NCI-H1092 (cell line): ENCODE measurements at regions not wholly inside any gene's neighbourhood (a gene's known extent, or its start where the extent isn't known, plus 50 kb on each side); places are given as distances from the start of the nearest gene placed in this dataset.

Experiments used
- DNase-seq: peaks from one replicate; lab custom pipeline; 2025; lab: John Stamatoyannopoulos, UW

DNA sequence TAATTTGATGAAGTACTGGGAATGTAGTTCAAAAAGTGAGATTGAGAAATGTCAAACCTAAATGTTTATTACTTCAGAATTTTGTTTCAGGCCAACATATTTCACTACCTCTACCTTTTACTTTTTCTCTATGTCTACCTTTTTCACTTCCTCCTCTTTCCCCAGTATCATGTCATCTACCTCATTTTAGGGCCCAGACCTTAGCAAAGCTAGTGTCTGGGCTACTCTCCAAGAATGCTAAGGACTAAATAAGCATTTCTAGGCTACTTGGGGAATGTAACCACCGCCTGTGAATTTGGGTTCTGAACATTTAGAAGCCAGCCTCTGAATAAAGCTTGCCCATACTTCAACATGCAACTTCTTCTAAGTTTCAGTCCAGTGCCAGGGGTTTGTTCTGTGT, 330.4 kb downstream of the SLC4A3 start:
- DNase-seq: no peak

DNA sequence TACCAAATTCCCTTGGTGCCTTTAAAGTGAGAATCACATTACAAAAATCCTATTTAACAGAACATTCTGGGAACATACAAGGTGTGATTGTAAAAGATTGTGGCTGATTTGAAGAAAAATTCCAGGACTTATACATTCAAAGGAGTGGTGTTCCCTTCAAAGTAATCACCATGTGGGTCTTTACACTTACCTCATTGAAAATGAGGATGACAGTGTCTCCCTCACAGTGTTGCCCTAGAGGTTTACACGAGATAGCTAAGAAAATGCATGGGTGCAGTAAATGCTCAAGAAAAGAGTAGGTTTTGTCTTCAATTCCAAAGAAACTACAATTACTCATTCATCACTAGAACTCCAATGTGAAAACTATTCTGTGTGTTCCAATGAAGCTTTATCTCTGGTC, 331.5 kb downstream of the SLC4A3 start:
- DNase-seq: no peak

DNA sequence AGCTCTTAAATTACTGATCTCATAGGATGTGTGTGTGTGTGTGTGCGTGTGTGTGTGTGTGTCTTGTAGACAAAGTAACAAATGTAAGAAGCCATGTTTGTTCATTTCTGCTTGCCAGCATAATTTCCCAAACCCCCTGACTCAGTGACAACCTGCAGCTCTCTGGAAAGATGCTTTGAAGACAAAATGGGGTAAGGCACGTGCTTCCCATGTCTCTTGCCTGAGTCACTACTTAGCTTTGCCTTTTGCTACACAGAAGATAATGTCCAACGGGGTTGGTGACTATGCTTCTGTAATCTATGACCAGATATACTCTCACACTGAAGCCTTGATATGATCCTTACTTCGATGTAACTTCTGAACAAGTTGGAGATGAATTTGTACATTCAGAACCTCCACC, 332.0 kb downstream of the SLC4A3 start:
- no peak for DNase-seq

DNA sequence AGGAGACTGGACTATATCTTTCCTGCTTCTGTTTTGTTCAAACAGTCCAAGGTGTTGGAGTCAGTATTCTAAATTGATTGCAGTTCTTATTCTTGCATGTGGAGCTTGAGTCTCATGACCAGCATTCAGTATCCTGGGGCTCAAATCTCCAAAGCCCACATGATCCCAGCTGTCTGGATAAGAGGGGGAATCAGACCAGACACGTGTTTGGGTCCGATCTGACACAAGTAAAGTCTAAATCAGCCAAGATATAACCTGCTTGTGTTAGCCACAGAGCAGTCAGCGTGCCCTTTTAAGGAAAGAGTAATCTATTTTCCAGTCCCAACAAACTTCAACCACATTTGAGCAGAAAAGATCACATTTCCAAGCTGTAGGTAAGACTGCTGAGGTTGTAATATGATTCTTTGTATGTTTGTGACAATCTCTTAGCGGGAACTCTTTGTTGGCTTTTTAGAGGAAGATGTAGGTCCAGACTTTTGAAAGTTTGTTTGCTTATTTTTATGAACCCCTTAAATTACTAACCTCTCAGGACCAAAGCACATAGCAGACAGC, 334.6 kb downstream of the SLC4A3 start:
- no peak for DNase-seq

DNA sequence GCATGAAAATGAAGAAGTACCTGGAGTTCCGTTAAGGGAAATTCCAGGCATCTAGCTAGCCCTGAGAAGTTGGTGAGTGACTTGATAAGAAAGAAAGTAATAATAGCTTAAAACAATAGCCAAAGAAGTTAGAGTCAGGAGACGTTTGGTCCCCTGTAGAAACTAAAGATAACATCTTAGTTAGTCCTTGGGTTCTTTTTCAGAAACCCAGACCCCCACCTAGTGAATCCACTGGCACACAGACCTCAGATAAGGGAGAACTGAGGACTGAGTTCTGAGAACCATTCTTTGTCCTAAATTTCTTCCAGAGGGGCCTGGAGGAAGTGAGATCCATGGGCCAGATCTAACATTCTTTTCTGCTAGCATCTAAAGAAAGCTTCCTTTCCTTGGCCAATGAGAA, 335.4 kb downstream of the SLC4A3 start:
- DNase-seq: no peak

DNA sequence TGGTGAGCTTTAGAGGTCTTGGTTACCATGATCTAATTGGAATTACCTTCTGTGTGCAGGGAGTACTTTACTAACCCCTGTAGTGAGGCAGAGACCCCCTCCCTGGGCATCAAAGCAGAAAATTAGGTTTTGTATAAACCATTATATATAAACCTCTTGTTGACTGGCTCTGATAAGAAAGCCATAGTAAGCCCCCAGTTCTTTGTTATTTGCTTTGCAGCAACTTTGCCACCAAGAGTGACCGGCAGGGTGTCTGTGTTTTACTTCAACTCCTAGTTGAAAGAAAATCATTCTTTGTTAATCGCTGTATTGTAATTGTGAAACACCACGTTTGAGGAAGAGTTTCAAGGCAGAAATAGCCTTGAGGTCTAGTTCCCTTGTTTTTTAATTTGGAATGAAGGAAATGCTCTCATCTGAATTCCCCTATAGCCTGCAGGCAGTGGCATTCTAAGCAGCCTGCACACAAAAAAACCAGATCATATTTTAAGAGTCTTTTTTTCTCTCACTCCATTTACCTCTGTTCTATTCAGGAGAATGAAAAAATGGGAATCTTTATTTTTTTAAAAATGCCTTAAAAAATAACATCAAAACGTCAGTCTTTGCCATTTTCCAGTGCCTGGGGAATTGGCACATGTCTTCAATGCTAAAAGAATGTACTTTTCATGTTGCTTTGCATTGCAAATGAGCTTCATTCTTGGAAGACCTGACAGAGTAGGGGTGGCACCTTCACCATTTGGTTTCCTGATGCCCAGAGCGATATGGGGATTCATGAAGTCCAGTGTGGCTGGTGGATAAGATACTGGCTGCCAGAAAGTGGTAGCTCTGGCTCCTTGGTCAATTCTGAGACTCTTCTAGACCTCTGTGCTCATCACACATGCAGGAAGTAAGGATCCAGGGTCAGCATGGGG, 338.1 kb downstream of the SLC4A3 start:
- no peak for DNase-seq

DNA sequence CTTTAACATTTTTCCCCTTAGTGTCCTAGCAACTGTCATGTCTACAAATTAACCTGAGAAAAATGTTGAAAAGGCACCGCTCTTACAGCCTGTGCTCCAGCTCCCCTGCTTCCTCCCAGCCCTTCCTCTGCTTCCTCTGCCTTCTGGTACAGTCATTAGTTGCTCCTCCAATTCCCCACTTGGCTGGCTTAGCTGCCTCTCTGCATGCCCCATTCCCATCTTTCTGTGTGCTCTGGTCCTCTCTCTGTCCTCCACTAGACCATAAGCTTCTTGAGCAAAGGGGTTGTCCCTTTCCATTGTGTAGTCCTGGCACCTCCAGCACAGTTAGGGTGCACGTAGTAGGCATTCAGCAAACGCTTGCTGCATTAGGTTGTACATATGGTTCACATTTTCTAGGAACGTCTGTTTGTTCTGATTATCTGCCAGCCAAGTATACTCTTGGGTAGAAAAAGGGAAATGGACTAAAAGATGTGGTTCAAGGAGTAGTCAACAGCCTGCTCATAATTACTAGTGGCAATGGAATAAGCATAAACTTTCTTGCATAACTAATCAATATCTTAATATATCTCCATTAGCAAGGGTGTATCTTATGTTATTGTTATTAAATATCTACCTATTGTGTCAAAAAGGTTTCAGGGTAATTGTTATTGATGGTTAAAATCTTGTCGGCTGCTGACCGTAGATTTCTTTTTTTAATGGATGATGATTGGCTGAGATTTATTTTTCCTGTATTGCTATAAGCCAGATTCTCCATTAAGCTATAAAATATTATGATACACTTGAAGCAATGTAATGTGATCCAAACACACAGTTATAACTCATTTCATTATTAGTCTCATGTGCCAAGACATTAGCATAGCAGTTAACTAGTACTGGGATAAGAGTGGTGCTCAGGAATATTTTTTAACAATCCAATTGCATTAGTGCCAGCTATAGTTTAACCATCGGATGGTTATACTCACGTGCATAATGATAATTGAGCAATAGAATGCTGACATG, 340.1 kb downstream of the SLC4A3 start:
- DNase-seq: no peak

DNA sequence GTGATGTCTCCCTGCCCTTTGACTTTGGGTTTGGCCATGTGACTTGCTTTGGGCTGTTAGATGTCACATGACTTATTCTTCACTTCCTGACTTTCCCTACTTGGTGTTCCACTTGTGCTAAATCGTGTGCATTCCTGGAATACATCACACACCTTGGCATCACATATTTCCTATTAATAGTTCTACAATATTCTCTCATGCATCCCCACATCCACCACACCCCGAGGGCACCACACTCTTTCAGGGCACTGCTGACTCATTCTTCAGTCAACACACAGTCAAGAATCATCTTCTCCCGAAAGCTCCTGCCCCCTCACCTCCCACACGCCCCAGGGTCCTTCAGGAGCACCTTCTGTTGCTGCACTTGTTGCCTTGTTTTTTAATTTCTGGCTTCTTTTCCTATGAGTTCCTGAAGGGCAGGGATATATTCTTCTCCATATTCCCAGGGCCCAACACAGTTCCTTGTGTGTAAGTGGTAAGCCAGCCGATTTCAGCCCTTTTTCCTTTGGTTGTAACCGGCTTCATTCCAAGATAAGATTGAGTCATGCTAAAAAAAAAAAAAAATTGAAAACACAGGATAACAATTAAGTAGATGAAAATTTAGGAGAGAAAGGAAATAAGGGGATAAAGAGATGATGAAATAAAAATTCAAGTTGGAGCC, 341.4 kb downstream of the SLC4A3 start:
- DNase-seq: no peak

DNA sequence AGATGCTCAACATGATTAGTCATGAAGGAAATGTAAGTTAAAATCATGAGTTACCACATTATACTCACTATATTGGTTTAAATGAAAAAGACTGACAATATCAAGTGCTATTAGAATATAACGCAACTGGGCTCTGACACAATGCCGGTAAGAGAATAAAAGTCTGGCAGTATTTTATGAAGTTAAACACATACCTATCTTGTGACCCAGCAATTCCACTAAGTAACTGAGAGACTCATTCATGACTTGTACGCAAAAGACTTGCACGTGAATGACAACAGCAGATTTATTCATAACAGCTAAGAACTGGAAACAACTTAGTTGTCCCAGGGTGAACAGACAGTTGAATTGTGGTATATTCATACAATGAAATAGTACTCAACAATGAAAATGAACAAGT, 342.1 kb downstream of the SLC4A3 start:
- no peak for DNase-seq

DNA sequence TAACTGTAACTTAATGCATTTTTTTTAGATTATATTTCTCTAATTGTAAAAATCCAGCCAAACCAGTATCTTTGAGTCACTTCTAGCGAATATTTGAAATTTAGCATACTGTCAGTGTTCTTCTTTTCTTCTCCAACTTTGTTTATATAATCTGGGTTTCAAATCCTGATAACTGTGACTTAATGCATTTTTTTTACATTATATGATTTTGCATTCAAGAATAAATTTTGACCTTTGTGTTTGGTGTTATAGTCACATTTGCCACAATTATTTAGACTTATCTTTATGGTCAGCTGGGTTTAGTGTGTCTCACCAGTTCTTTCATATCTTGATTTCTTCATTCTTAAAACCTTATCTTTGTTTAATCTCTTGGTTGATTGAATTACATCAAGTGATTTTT, 345.7 kb downstream of the SLC4A3 start:
- no peak for DNase-seq

DNA sequence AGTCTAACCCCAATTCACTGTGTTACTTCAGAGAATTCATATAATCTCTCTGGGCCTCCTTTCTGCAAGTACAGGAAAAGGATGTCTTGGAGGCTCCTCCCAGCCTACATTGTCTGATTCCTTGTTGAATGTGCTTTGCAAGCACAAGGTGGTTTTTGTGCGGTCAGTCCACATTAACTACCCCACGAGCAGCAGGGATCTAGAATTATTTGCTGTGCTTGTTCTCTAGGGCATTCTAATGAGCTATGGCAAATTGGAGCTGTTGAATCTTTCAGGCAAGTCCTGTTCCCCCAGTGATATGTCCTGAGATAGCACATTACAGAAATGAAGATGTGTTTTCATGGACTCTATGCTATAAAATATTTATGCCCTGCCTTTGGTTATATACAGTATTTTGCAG, 349.4 kb downstream of the SLC4A3 start:
- DNase-seq: no peak

DNA sequence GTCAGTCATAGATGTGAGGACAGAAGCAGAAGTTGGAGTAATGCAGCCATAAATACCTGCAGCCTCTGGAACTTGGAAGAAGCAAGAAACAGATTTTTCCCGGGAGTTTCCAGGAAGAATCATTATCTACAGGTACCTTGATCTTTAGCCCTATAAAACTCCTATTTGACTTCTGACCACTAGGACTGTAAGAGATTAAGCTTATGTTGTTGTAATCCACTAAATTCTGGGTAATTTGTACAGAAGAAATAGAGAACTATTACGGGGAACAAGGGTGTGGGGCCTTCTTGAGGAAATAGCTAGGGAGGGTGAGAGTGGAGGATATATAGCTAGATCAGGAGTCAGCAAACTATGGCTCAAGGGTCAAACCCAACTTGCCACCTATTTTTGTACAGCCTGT, 353.2 kb downstream of the SLC4A3 start:
- no peak for DNase-seq

DNA sequence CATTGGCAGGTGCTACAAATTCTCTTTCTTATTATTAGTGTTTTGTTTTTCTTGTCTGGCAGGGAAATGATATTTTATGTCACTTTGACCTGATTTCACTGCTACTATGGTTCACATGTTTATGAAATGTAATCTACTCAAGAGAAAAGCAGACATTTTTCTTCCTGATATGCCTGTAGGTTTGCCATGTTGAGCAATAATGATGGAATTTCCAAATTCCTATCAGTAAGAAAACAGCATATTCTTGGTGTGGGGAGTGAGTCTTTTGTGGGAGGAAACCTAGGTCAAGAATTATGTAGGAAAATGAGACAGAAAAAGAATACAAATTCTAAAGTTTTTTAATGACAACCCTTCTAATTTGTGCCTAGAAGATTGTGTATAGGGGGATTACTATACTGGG, 356.4 kb downstream of the SLC4A3 start:
- no peak for DNase-seq

DNA sequence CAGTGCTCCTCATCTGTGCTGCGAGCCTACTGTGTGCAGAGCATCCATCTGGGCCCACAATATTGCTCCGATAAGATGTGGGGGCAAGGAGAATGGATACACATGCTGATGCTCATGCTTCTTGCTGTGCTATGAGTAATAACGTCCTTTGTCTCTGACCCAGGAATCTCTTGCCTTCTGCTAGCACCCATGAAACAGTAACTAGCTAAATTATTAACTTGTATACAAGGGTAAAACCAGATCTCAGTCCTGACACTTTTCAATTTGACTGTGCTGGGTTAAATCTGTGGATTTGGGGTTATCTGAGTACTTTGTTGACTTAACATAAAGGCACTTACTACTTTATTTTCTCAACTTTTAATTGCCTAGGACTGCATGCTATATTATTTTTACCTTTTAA, 357.6 kb downstream of the SLC4A3 start:
- no peak for DNase-seq

DNA sequence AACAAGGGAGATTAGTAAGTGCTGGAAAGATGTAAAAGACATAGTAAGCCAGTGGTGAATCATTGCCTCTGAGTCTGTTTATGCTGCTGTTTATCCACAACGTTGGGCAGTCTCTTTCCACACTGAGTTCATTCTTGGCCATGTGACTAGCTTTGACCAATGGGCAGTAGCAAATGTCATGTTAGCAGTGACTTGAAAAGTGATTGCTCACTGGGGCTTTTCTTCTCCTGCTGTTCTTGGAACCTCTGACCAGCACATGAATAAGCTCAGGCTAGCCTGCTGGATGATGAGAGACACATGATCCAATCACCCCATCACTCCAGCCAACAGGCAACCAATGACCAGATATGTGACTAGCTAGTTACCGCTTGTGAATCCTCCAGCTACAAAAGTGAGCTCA, 360.4 kb downstream of the SLC4A3 start:
- no peak for DNase-seq

DNA sequence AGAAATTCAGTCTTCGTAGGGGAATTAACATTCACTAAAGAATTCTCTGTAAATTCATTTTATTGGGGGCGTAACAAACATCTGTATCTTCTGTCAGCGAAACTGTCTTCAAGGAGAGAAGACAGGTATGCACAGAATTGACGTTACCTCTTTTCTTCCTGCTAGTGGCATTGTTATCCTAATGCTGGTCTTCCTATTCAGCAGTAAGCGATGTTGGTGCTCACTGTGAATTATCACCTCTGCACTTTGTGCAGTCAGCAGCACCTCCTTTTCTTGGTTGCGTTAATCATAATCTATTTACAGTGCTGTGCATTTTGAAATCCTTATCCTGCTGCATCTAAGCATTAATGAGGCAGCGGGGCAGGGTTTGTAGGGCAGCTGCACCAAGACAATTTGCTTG, 362.3 kb downstream of the SLC4A3 start:
- DNase-seq: no peak

DNA sequence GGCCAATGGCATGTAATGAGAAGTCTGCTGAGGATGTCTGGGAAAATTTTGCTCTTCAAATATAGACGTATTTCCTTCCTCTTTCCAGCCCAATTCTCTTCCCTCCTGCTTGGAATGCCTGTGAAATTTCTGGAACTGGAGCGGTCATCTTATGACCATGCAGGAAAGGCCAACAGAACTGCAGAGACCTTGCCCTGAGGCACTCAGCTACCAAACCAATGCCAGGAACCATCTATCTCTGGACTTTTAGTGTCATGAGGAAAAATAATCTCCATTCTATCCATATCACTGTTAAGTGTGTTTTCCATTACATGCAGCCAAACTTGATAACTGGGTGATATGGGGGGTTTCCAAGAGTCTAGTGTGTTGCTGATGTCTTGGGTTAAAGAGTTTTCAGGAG, 363.7 kb downstream of the SLC4A3 start:
- no peak for DNase-seq

DNA sequence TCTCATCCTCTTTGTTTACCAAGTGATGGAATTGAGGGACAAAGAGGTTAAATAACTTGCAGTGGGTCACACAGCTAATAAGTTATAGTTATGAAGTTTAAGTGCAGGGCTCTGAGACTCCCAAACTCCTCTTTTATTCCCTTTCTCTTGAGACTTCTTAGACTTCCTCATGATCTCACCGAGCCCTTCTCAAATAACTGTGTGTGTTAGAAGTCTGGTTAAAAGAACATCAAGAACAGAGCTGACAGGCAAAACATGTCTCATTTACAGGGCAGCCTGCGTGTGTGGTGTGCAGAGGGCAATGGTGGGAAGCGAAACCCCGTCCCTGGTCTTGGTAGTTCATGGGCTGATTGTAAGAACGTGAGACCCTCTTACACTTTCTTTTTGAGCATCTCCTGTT, 368.0 kb downstream of the SLC4A3 start:
- DNase-seq: no peak

DNA sequence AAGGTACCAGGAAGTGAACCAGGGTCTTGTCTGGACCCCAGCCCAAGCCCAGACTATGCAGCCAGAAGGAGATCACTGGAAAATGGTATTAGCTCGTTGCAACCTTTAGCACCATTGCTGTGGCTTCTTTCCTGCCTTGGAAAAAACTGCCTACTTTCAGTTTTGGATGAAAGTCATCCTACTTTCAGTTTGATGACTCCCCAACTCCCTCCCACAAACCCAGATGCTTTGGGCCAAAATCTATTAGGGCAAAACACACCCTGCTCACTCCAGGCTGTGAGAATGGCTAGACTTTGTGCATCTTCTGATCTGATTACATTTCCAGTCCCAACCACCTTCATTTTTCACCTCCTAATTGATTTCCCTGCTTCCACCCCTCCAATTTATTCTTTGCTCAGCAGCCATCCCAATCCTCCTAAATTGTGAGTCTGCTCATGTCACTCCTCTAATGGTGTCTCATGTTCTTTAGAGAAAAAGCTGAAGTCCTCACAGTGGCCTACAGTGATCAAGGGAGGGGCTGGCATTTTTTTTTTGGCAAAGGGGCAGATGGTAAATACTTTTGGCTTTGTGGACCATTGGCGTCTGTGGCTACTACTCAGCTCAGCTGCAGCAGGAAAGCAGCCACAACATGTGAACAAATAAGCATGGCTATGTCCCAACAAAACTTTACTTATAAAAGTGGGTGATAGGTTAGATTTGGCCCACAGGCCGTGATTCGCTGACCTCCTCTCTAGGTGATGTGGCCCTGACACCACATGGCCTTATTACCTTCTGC, 368.7 kb downstream of the SLC4A3 start:
- no peak for DNase-seq

DNA sequence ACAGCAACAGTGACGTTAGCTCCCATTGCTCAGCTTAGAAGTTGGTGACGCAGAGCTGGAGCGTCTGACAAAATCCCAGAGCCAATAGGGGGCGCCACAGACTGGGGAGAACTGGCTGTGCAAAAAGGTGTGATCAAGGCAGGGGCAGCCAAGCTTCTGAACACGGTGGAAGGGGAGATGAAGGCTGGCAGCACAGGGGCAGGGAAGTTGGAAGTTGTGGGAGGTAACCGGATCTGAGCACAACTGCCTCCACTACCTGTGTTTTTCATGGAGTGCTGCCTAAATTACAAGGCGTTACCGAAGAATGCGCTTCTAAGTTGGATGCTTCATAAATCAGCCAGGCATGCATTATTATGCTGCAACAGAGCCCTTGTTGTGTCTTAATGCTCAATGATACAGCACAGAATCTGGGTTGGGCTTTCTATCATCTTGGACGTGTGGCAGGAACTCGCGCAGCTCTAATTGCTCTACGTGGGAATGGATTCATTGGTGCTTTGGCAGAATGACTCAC, 370.0 kb downstream of the SLC4A3 start:
- no peak for DNase-seq

DNA sequence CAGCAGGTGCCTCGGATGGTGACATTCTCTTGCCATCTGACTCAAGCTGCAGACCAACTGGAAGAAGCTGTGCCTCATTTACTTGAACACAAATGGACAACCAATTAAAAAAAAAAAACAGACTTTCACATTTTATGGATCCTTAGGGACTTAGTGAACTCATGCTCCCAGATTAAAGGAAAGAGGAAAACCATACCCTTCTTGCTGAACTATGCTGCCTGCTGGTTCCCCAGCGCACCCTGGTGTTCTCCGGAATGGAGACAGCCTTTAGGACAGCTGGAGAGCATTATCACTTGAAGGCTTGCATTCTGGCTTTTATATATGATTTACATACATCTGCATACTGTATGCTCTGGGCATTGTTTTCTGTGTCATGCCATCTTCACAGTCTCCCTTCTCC, 370.7 kb downstream of the SLC4A3 start:
- no peak for DNase-seq
